SK-N-SH (cell line): ENCODE measurements at regions not wholly inside any gene's neighbourhood (a gene's known extent, or its start where the extent isn't known, plus 50 kb on each side); places are given as distances from the start of the nearest gene placed in this dataset.

ENCODE experiments used
- CTCF ChIA-PET: fragments of 300-600, 350-600 bp; formaldehyde crosslinking; extraction: SDS; loops from one replicate; lab custom pipeline; 2021; lab: Yijun Ruan, JAX
- POLR2A ChIA-PET: fragments of 350-600 bp; sonication (Branson Sonifier 250); formaldehyde crosslinking; extraction: SDS; loops from one replicate; lab custom pipeline; 2020; ENCODE audit warnings: antibody characterized with exemption, inconsistent platforms; lab: Yijun Ruan, JAX
- DNase-seq: peaks from one replicate; pipeline ENCODE4 v3.0.0; 2012
- H2AFZ ChIP-seq: fragments of 200-600 bp; sonication (generic); 2 replicates; pipeline ENCODE4 v1.8.1; 2016; ENCODE audit warnings: antibody characterized with exemption, mild to moderate bottlenecking, low read depth
- H3F3A ChIP-seq: fragments of 200-600 bp; sonication (generic); replicated peaks from 2 replicates; pipeline ENCODE3; 2016; ENCODE audit warnings: antibody characterized with exemption, mild to moderate bottlenecking; ENCODE audit not compliant: insufficient read depth
- H3K27ac ChIP-seq, 2 experiments: fragments of 200-500 bp in 1 of 2; fragments of 200-600 bp in 1 of 2; sonication (Bioruptor generic) in 1 of 2; sonication (generic), shearing (Covaris generic) in 1 of 2; 2 replicates each; pipeline versions ENCODE4 v1.5.1 to v1.6.1; 2014 to 2016; ENCODE audit warnings: low read depth in 2 of 2, inconsistent platforms in 1 of 2, low read length in 1 of 2, mild to moderate bottlenecking in 1 of 2, mixed read lengths in 1 of 2
- H3K27me3 ChIP-seq: fragments of 200-600 bp; sonication (generic), shearing (Covaris generic); 2 replicates; pipeline ENCODE4 v1.6.1; 2016; ENCODE audit warnings: mixed run types; ENCODE audit not compliant: insufficient read depth
- H3K36me3 ChIP-seq, 2 experiments: fragments of 200-500 bp in 1 of 2; fragments of 200-600 bp in 1 of 2; sonication (Bioruptor generic) in 1 of 2; sonication (generic) in 1 of 2; replicated peaks in 1 of 2; 2 replicates each; pipeline versions ENCODE3 to v1.5.1; 2014 to 2016; ENCODE audit warnings: low read length in 1 of 2, mild to moderate bottlenecking in 1 of 2; ENCODE audit not compliant: insufficient read depth in 2 of 2, control insufficient read depth in 1 of 2
- H3K4me1 ChIP-seq, 2 experiments: fragments of 200-500 bp in 1 of 2; fragments of 200-600 bp in 1 of 2; sonication (Bioruptor generic) in 1 of 2; sonication (generic), shearing (Covaris generic) in 1 of 2; 2 replicates each; pipeline versions ENCODE4 v1.5.1 to v1.6.1; 2014 to 2016; ENCODE audit warnings: low read depth in 1 of 2, low read length in 1 of 2, mixed run types in 1 of 2; ENCODE audit not compliant: insufficient read depth in 2 of 2, control insufficient read depth in 1 of 2
- H3K4me2 ChIP-seq: fragments of 200-600 bp; sonication (generic), shearing (Covaris generic); 2 replicates; pipeline ENCODE4 v1.6.1; 2017; ENCODE audit warnings: mixed run types
- H3K4me3 ChIP-seq, 2 experiments: fragments of 200-500 bp in 1 of 2; fragments of 200-600 bp in 1 of 2; sonication (Bioruptor generic) in 1 of 2; sonication (generic), shearing (Covaris generic) in 1 of 2; 2 replicates each; pipeline versions ENCODE4 v1.5.1 to v1.8.1; 2014 to 2016; ENCODE audit warnings: low read depth in 2 of 2, inconsistent platforms in 1 of 2, low read length in 1 of 2, mild to moderate bottlenecking in 1 of 2, mixed read lengths in 1 of 2, moderate library complexity in 1 of 2
- H3K79me2 ChIP-seq: fragments of 200-600 bp; sonication (generic); 2 replicates; pipeline ENCODE4 v1.8.1; 2017; ENCODE audit warnings: mild to moderate bottlenecking; ENCODE audit not compliant: insufficient read depth
- H3K9ac ChIP-seq: fragments of 200-600 bp; sonication (generic); 2 replicates; pipeline ENCODE4 v1.6.1; 2017; ENCODE audit warnings: mixed run types
- H3K9me2 ChIP-seq: fragments of 200-600 bp; sonication (generic); 2 replicates; pipeline ENCODE4 v1.6.1; 2017; ENCODE audit warnings: mixed run types
- H3K9me3 ChIP-seq: fragments of 200-600 bp; sonication (generic); 2 replicates; pipeline ENCODE4 v1.6.1; 2017; ENCODE audit warnings: mixed run types, mild to moderate bottlenecking, moderate library complexity
- H4K20me1 ChIP-seq: fragments of 200-600 bp; sonication (generic); 2 replicates; pipeline ENCODE4 v1.6.1; 2017; ENCODE audit warnings: mild to moderate bottlenecking, mixed run types; ENCODE audit not compliant: insufficient read depth
- CHD2 ChIP-seq: fragments of 150-350 bp; IDR thresholded peaks from 2 replicates; pipeline ENCODE4 v1.6.1; 2018; ENCODE audit warnings: low read length; ENCODE audit not compliant: partially characterized antibody
- ELF1 ChIP-seq: IDR thresholded peaks from 2 replicates; pipeline ENCODE4 v1.4.0; 2012
- EP300 ChIP-seq, 2 experiments: IDR thresholded peaks; 2 replicates each; pipeline versions ENCODE4 v1.4.0 to v1.6.1; 2012; ENCODE audit warnings: borderline replicate concordance in 1 of 2, low read depth in 1 of 2, low read length in 1 of 2
- FOSL2 ChIP-seq: IDR thresholded peaks from 2 replicates; pipeline ENCODE4 v1.4.0; 2012; ENCODE audit warnings: low read depth, mild to moderate bottlenecking, moderate library complexity, borderline replicate concordance
- FOXJ3 ChIP-seq: sonication (generic); formaldehyde crosslinking; IDR thresholded peaks from 2 replicates; pipeline ENCODE4 v1.5.1; 2020; ENCODE audit warnings: mild to moderate bottlenecking, missing genetic modification reagents
- FOXM1 ChIP-seq: IDR thresholded peaks from 2 replicates; pipeline ENCODE4 v1.4.0; 2012; ENCODE audit warnings: low read depth, mild to moderate bottlenecking
- GATA2 ChIP-seq: sonication (generic); formaldehyde crosslinking; IDR thresholded peaks from 2 replicates; pipeline ENCODE4 v1.5.0; 2020; ENCODE audit warnings: mild to moderate bottlenecking, missing genetic modification reagents
- NFIC ChIP-seq: IDR thresholded peaks from 2 replicates; pipeline ENCODE4 v1.4.0; 2012; ENCODE audit warnings: borderline replicate concordance
- NRF1 ChIP-seq: IDR thresholded peaks from 2 replicates; pipeline ENCODE4 v1.6.1; 2012; ENCODE audit warnings: low read depth, mild to moderate bottlenecking, low read length
- RAD21 ChIP-seq: IDR thresholded peaks from 2 replicates; pipeline ENCODE4 v1.6.1; 2012; ENCODE audit warnings: mild to moderate bottlenecking, low read length
- RCOR1 ChIP-seq: fragments of 150-350 bp; IDR thresholded peaks from 2 replicates; pipeline ENCODE4 v1.6.1; 2017; ENCODE audit warnings: antibody characterized with exemption, low read length
- RFX5 ChIP-seq: IDR thresholded peaks from 2 replicates; pipeline ENCODE4 v1.6.1; 2012; ENCODE audit warnings: mild to moderate bottlenecking, improper control_type of control experiment, low read length
- RXRA ChIP-seq: IDR thresholded peaks from 2 replicates; pipeline ENCODE4 v1.4.0; 2012; ENCODE audit warnings: low read depth, mild to moderate bottlenecking, borderline replicate concordance
- TAF1 ChIP-seq: IDR thresholded peaks from 2 replicates; pipeline ENCODE4 v1.6.1; 2012; ENCODE audit warnings: low read depth, mild to moderate bottlenecking, low read length, moderate library complexity, borderline replicate concordance
- TEAD4 ChIP-seq: IDR thresholded peaks from 2 replicates; pipeline ENCODE4 v1.4.0; 2012; ENCODE audit warnings: mild to moderate bottlenecking, borderline replicate concordance; ENCODE audit not compliant: insufficient read depth
- YY1 ChIP-seq: IDR thresholded peaks from 2 replicates; pipeline ENCODE4 v1.4.0; 2012; ENCODE audit warnings: low read depth, mild to moderate bottlenecking
- WGBS: methylation state at CpG from one replicate; pipeline ENCODE4 v1.1.6; 2017; ENCODE audit warnings: low lambda C conversion rate; 5-methylcytosine and 5-hydroxymethylcytosine counted together
- TF ChIP-seq, protein P1 (sequence below): IDR thresholded peaks from 2 replicates; pipeline ENCODE4 v1.4.0; 2012; ENCODE audit warnings: low read depth, borderline replicate concordance
- TF ChIP-seq, protein P2 (sequence below): IDR thresholded peaks from 2 replicates; pipeline ENCODE4; 2012
- TF ChIP-seq, protein P3 (sequence below): IDR thresholded peaks from 2 replicates; pipeline ENCODE4 v1.4.0; 2012; ENCODE audit warnings: low read depth
- TF ChIP-seq, protein P4 (sequence below): fragments of 200-600 bp; sonication (generic); IDR thresholded peaks from 2 replicates; pipeline ENCODE4 v1.6.1; 2017; ENCODE audit warnings: antibody characterized with exemption, mild to moderate bottlenecking, moderate library complexity
- TF ChIP-seq, protein P5 (sequence below): fragments of 150-350 bp; IDR thresholded peaks from 2 replicates; pipeline ENCODE4 v1.6.1; 2016; ENCODE audit warnings: mild to moderate bottlenecking, low read depth, low read length

DNA sequence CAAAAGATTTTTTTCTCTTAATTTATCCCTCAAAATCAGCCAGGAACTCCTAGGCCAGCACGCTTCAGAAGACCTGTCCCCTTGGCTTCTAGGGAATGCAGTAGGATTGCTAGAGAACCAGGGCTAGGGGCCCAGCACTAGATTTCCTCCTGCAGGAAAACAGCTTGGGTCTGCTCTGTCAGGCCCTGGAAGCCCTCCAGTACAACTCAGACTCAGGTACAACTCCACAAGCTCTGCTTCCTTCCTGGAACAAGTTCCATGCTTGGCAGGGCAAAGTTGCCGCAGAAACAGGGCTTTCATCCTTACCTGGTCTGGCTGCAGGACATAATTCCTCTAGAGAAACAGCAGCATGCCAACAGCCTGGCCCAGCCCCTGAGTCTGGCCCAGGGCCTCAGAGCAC, 96.1 kb upstream of the CTNNB1 start:
- 67% methylated on average over 2 of the region's 2 CpGs for WGBS
- H4K20me1 ChIP-seq = no peaks in the 10 kb centered on the region
- no peak overlapping the region for H3K4me3 ChIP-seq
- H3K36me3 ChIP-seq = no peaks in the 10 kb centered on the region
- CTCF ChIA-PET = no interaction called here
- POLR2A ChIA-PET = no interaction called here
- H3K9ac ChIP-seq = no peak overlapping the region
- no peaks in the 10 kb centered on the region for H3K4me1 ChIP-seq
- no peak overlapping the region for H3K27ac ChIP-seq
- no peak overlapping the region for H2AFZ ChIP-seq
- no peak overlapping the region for H3K4me2 ChIP-seq
- H3K9me2 ChIP-seq = no peaks in the 10 kb centered on the region
- H3F3A ChIP-seq = no peaks in the 10 kb centered on the region
- H3K79me2 ChIP-seq = no peaks in the 10 kb centered on the region
- H3K9me3 ChIP-seq = no peaks in the 10 kb centered on the region
- no peak for TF ChIP-seq FOXM1
- no peak for TF ChIP-seq RCOR1
- no peak for TF ChIP-seq NFIC
- no peak for TF ChIP-seq RFX5
- TF ChIP-seq, protein P1, sequence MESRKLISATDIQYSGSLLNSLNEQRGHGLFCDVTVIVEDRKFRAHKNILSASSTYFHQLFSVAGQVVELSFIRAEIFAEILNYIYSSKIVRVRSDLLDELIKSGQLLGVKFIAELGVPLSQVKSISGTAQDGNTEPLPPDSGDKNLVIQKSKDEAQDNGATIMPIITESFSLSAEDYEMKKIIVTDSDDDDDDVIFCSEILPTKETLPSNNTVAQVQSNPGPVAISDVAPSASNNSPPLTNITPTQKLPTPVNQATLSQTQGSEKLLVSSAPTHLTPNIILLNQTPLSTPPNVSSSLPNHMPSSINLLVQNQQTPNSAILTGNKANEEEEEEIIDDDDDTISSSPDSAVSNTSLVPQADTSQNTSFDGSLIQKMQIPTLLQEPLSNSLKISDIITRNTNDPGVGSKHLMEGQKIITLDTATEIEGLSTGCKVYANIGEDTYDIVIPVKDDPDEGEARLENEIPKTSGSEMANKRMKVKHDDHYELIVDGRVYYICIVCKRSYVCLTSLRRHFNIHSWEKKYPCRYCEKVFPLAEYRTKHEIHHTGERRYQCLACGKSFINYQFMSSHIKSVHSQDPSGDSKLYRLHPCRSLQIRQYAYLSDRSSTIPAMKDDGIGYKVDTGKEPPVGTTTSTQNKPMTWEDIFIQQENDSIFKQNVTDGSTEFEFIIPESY = no peak
- TF ChIP-seq TAF1 = no peak
- TF ChIP-seq EP300 (IDR thresholded peaks at IDR 0.05; ENCODE audit: borderline replicate concordance in 1 of 2, low read depth in 1 of 2, low read length in 1 of 2) = no peak
- TF ChIP-seq, all 33 proteins: peak for 0
- DNase-seq = no peak
- no peaks in the 10 kb centered on the region for H3K27me3 ChIP-seq

DNA sequence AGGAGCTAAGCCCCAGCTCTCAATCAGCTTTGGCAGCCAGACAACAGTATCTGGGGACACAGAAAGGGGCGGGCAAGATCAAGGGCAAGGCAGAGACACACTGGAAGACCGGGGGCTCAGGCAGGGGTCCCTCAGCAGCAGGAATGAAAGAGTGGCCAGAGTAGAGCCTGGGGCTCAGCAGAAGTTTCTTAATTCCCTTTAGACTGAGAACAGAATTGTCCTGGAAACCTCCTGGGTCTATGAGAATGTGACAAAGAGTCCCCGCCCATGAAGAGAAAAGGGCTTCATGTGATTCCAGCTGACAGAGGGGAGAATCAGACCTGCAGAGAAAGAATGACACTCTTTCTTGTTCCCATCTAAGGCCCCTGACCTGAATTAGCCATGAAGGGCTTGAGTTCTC, 95.2 kb upstream of the CTNNB1 start:
- Histone ChIP-seq H2AFZ (no peak overlapping the region), H3K36me3 (no peaks in the 10 kb centered on the region), H3K79me2 (no peaks in the 10 kb centered on the region), H3K27me3 (no peaks in the 10 kb centered on the region), H3K27ac (no peak overlapping the region), H3K9me3 (no peaks in the 10 kb centered on the region), H3K4me3 (no peak overlapping the region), H4K20me1 (no peaks in the 10 kb centered on the region), H3K4me1 (no peaks in the 10 kb centered on the region), H3K9me2 (no peaks in the 10 kb centered on the region), H3K9ac (no peak overlapping the region), H3F3A (no peaks in the 10 kb centered on the region), H3K4me2 (no peak overlapping the region)
- TF ChIP-seq, protein P2, sequence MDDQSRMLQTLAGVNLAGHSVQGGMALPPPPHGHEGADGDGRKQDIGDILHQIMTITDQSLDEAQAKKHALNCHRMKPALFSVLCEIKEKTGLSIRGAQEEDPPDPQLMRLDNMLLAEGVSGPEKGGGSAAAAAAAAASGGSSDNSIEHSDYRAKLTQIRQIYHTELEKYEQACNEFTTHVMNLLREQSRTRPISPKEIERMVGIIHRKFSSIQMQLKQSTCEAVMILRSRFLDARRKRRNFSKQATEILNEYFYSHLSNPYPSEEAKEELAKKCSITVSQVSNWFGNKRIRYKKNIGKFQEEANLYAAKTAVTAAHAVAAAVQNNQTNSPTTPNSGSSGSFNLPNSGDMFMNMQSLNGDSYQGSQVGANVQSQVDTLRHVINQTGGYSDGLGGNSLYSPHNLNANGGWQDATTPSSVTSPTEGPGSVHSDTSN = no peak
- TF ChIP-seq FOXJ3 (CRISPR knock-in tag) = no peak
- no peak for TF ChIP-seq RXRA
- no peak for TF ChIP-seq RCOR1
- TF ChIP-seq, protein P3, sequence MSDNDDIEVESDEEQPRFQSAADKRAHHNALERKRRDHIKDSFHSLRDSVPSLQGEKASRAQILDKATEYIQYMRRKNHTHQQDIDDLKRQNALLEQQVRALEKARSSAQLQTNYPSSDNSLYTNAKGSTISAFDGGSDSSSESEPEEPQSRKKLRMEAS = no peak
- no peak for TF ChIP-seq GATA2 (CRISPR knock-in tag)
- TF ChIP-seq NRF1 = no peak
- TF ChIP-seq TAF1 = no peak
- no peak for TF ChIP-seq ELF1
- TF ChIP-seq RAD21 = no peak
- TF ChIP-seq, protein P4, sequence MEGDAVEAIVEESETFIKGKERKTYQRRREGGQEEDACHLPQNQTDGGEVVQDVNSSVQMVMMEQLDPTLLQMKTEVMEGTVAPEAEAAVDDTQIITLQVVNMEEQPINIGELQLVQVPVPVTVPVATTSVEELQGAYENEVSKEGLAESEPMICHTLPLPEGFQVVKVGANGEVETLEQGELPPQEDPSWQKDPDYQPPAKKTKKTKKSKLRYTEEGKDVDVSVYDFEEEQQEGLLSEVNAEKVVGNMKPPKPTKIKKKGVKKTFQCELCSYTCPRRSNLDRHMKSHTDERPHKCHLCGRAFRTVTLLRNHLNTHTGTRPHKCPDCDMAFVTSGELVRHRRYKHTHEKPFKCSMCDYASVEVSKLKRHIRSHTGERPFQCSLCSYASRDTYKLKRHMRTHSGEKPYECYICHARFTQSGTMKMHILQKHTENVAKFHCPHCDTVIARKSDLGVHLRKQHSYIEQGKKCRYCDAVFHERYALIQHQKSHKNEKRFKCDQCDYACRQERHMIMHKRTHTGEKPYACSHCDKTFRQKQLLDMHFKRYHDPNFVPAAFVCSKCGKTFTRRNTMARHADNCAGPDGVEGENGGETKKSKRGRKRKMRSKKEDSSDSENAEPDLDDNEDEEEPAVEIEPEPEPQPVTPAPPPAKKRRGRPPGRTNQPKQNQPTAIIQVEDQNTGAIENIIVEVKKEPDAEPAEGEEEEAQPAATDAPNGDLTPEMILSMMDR = no peak
- TF ChIP-seq FOXM1 = no peak
- TF ChIP-seq FOSL2 = no peak
- TF ChIP-seq RFX5 = no peak
- TF ChIP-seq YY1 = no peak
- TF ChIP-seq NFIC = no peak
- TF ChIP-seq, protein P5, sequence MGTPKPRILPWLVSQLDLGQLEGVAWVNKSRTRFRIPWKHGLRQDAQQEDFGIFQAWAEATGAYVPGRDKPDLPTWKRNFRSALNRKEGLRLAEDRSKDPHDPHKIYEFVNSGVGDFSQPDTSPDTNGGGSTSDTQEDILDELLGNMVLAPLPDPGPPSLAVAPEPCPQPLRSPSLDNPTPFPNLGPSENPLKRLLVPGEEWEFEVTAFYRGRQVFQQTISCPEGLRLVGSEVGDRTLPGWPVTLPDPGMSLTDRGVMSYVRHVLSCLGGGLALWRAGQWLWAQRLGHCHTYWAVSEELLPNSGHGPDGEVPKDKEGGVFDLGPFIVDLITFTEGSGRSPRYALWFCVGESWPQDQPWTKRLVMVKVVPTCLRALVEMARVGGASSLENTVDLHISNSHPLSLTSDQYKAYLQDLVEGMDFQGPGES = no peak
- no peak for TF ChIP-seq CHD2
- no peak for TF ChIP-seq TEAD4
- WGBS = 17% methylated on average over 3 of the region's 3 CpGs
- no peak for DNase-seq
- ChIA-PET CTCF (no interaction called here), POLR2A (no interaction called here)
